OCI-LY7 (cell line): ENCODE measurements at regions not wholly inside any gene's neighbourhood (a gene's known extent, or its start where the extent isn't known, plus 50 kb on each side); places are given as distances from the start of the nearest gene placed in this dataset.

Source experiments
- BruUV-seq: library from RNA; stranded (reverse); fragments of 400-500 nt; replicated peaks from 2 replicates; lab custom pipeline; 2021; lab: Mats Ljungman, UMichigan
- CTCF ChIA-PET: fragments of 300-600 bp; sonication (Branson Sonifier 250); formaldehyde crosslinking; loops from one replicate; lab custom pipeline; 2022; ENCODE audit warnings: antibody characterized with exemption; ENCODE audit not compliant: unreplicated experiment; lab: Charles Lee
- POLR2A ChIA-PET: fragments of 300-600 bp; sonication (Branson Sonifier 250); formaldehyde crosslinking; loops from one replicate; lab custom pipeline; 2022; ENCODE audit warnings: antibody characterized with exemption; lab: Charles Lee
- DNase-seq: peaks from one replicate; pipeline ENCODE4 v3.0.0-alpha.2; 2015; ENCODE audit warnings: low spot score
- H2AFZ ChIP-seq: fragments of 200-600 bp; sonication (generic), shearing (Covaris generic); 2 replicates; pipeline ENCODE4 v1.6.1; 2014; ENCODE audit warnings: mild to moderate bottlenecking, antibody characterized with exemption, low read length, moderate library complexity
- H3K27ac ChIP-seq: fragments of 200-600 bp; sonication (generic); 2 replicates; pipeline ENCODE4 v1.5.1; 2014; ENCODE audit warnings: mixed run types, low read depth, mild to moderate bottlenecking, moderate library complexity, low read length, inconsistent platforms; ENCODE audit not compliant: poor library complexity, severe bottlenecking
- H3K36me3 ChIP-seq: fragments of 200-600 bp; sonication (generic); 2 replicates; pipeline ENCODE4 v1.6.1; 2014; ENCODE audit warnings: mild to moderate bottlenecking, antibody characterized with exemption, low read length, moderate library complexity, mixed read lengths; ENCODE audit not compliant: insufficient read depth
- H3K4me1 ChIP-seq: fragments of 200-600 bp; sonication (generic); 2 replicates; pipeline ENCODE4 v1.5.1; 2014; ENCODE audit warnings: mild to moderate bottlenecking, low read length; ENCODE audit not compliant: insufficient read depth, poor library complexity, severe bottlenecking
- H3K4me2 ChIP-seq: fragments of 200-600 bp; sonication (generic); 2 replicates; pipeline ENCODE4 v1.6.1; 2014; ENCODE audit warnings: mild to moderate bottlenecking, low read length
- H3K4me3 ChIP-seq: fragments of 200-600 bp; sonication (generic); 2 replicates; pipeline ENCODE4 v1.5.1; 2014; ENCODE audit warnings: mild to moderate bottlenecking, low read depth, low read length; ENCODE audit not compliant: poor library complexity, severe bottlenecking
- H3K79me2 ChIP-seq: fragments of 200-600 bp; sonication (generic); 2 replicates; pipeline ENCODE4 v1.6.1; 2016; ENCODE audit warnings: low read depth, mild to moderate bottlenecking, low read length, moderate library complexity, mixed read lengths; ENCODE audit not compliant: insufficient read depth
- H3K9me2 ChIP-seq: fragments of 200-600 bp; sonication (generic); 2 replicates; pipeline ENCODE4 v1.6.1; 2016; ENCODE audit warnings: mild to moderate bottlenecking, low read length, mixed read lengths; ENCODE audit not compliant: insufficient read depth
- H3K9me3 ChIP-seq: fragments of 200-600 bp; sonication (generic); 2 replicates; pipeline ENCODE4 v1.6.1; 2014; ENCODE audit warnings: mild to moderate bottlenecking, mixed run types, low read length, mixed read lengths
- H4K20me1 ChIP-seq: fragments of 200-600 bp; sonication (generic); 2 replicates; pipeline ENCODE4 v1.6.1; 2014; ENCODE audit warnings: mild to moderate bottlenecking, antibody characterized with exemption, low read length, moderate library complexity, mixed read lengths; ENCODE audit not compliant: insufficient read depth
- EZH2phosphoT487 ChIP-seq: fragments of 200-600 bp; sonication (generic); IDR thresholded peaks from 2 replicates; pipeline ENCODE4 v1.6.1; 2018; ENCODE audit warnings: low read depth, borderline replicate concordance, mild to moderate bottlenecking, mixed run types, antibody characterized with exemption, low read length, moderate library complexity, mixed read lengths
- intact Hi-C: fragments of 100-400 bp; cut with micrococcal nuclease; formaldehyde crosslinking; loops from one replicate; pipeline ENCODE4 v1.10.0; 2022; ENCODE audit not compliant: unreplicated experiment
- TF ChIP-seq, protein P1 (sequence below): fragments of 200-600 bp; sonication (generic); conservative IDR thresholded peaks from 2 replicates; pipeline ENCODE4 v1.5.1; 2014; ENCODE audit warnings: mild to moderate bottlenecking, antibody characterized with exemption, low read length, moderate library complexity, mixed read lengths

DNA sequence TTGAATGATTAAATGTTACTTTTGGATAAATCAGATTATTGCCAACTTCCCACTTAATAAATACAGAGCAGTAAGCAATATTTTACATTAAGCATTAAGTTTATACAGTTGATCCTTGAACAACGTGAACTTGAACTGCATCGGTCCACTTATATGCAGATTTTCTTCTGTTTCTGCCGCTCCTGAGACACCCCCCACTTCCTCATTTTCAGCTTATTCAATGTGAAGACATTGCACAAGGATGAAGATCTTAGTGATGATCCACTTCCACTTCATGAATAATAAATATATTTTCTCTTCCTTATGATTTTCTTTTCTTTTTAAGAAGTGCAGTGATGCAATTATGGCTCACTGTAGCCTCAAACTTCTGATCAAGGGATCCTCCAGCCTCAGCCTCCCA is 167.2 kb downstream of the LINC00237 start:
- Histone ChIP-seq H3K4me3 (no peak overlapping the region), H3K9me3 (no peaks in the 10 kb centered on the region), H3K79me2 (no peaks in the 10 kb centered on the region), H3K9me2 (no peaks in the 10 kb centered on the region), H3K4me2 (no peak overlapping the region), H3K4me1 (no peaks in the 10 kb centered on the region), H3K27ac (no peak overlapping the region), H2AFZ (no peak overlapping the region), H4K20me1 (no peaks in the 10 kb centered on the region), H3K36me3 (no peaks in the 10 kb centered on the region)
- DNase-seq = no peak
- no TSS peak for BruUV-seq
- CTCF ChIA-PET = no interaction called here
- TF ChIP-seq EZH2phosphoT487 = no peak
- TF ChIP-seq, protein P1, sequence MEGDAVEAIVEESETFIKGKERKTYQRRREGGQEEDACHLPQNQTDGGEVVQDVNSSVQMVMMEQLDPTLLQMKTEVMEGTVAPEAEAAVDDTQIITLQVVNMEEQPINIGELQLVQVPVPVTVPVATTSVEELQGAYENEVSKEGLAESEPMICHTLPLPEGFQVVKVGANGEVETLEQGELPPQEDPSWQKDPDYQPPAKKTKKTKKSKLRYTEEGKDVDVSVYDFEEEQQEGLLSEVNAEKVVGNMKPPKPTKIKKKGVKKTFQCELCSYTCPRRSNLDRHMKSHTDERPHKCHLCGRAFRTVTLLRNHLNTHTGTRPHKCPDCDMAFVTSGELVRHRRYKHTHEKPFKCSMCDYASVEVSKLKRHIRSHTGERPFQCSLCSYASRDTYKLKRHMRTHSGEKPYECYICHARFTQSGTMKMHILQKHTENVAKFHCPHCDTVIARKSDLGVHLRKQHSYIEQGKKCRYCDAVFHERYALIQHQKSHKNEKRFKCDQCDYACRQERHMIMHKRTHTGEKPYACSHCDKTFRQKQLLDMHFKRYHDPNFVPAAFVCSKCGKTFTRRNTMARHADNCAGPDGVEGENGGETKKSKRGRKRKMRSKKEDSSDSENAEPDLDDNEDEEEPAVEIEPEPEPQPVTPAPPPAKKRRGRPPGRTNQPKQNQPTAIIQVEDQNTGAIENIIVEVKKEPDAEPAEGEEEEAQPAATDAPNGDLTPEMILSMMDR = no peak
- intact Hi-C loops = no loop called here
- POLR2A ChIA-PET = no interaction called here

DNA sequence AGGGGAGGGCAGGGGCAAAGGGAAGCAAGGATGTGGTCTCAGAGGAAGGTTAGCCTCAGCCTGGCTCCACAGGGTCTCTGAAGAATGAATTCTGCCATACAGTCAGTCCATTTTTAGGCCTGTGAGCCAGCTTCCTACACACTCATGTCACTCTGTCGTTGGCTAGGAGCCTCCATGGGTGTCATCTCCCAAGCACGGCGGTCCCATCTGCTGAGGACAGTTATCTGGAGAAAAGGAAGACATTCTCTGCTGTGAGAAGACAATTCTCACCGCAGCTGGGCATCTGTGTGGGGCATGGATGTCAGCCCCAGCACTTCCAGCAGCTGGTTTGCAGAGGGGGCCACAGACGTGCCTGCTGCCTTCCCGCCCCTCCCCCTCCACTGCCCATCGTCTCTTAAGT is 167.6 kb downstream of the LINC00237 start:
- Histone ChIP-seq H3K4me3 (no peak overlapping the region), H2AFZ (no peak overlapping the region), H3K4me1 (no peaks in the 10 kb centered on the region), H3K36me3 (no peaks in the 10 kb centered on the region), H3K79me2 (no peaks in the 10 kb centered on the region), H3K9me3 (no peaks in the 10 kb centered on the region), H3K9me2 (no peaks in the 10 kb centered on the region), H4K20me1 (no peaks in the 10 kb centered on the region), H3K4me2 (no peak overlapping the region), H3K27ac (no peak overlapping the region)
- TF ChIP-seq, protein P1 = no peak
- CTCF ChIA-PET = no interaction called here
- BruUV-seq = no TSS peak
- intact Hi-C loops = no loop called here
- POLR2A ChIA-PET = no interaction called here
- no peak for DNase-seq

DNA sequence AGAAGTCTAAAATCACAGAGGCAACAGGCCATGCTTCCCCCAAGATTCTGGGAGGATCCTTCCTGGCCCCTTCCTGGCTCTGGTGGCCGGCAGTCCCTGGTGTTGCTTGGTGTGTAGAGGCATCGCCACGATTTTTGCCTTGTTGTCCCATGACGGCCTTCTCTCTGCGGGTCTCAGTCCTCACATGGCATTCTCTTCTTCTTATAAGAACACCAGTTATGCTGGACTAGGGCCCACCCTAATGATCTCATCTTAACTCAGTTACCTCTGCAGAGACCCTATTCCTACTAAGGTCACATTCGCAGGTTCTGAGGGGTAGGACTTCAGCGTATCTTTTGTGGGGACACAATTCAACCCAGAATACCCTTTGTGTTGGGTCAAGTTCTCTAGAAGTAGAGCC is 168.0 kb downstream of the LINC00237 start:
- ChIA-PET POLR2A (no interaction called here), CTCF (no interaction called here)
- Histone ChIP-seq H3K4me3 (no peak overlapping the region), H3K79me2 (no peaks in the 10 kb centered on the region), H3K9me2 (no peaks in the 10 kb centered on the region), H3K4me1 (no peaks in the 10 kb centered on the region), H2AFZ (no peak overlapping the region), H3K27ac (no peak overlapping the region), H4K20me1 (no peaks in the 10 kb centered on the region), H3K36me3 (no peaks in the 10 kb centered on the region), H3K4me2 (no peak overlapping the region), H3K9me3 (no peaks in the 10 kb centered on the region)
- no TSS peak for BruUV-seq
- intact Hi-C loops = no loop called here
- no peak for DNase-seq
- TF ChIP-seq EZH2phosphoT487 = no peak
- TF ChIP-seq, protein P1 = no peak
